ENCODE measurements at regions not wholly inside any gene's neighbourhood (a gene's known extent, or its start where the extent isn't known, plus 50 kb on each side); places are given as distances from the start of the nearest gene placed in this dataset.
"Not testable (repeated sequence)": the region's sequence is repeated elsewhere in the genome, so short reads cannot be mapped to it uniquely, and the experiment has no call there.

- no peak for DNase-seq
These were observed 51.2 kb upstream of the PRR23C start for GRCh38 chr3:139095803-139096466.

GRCh38 chr3:139096670-139097069 lies 52.0 kb upstream of the PRR23C start:
- DNase-seq = no peak

- no peak for DNase-seq
These were observed 53.7 kb upstream of the PRR23C start for GRCh38 chr3:139098391-139098790.

- no peak for DNase-seq
These were observed 55.5 kb upstream of the PRR23C start for GRCh38 chr3:139099968-139100817.

- DNase-seq = no peak
These were observed 56.1 kb upstream of the PRR23C start for GRCh38 chr3:139100821-139101220.

GRCh38 chr3:139101396-139101795 lies 56.7 kb upstream of the PRR23C start:
- no peak for DNase-seq

GRCh38 chr3:139103484-139103883 lies 58.8 kb upstream of the PRR23C start:
- DNase-seq = no peak

- no peak for DNase-seq
These were observed 59.4 kb upstream of the PRR23C start for GRCh38 chr3:139104062-139104461.

GRCh38 chr3:139105154-139105702 lies 60.5 kb upstream of the PRR23C start:
- no peak for DNase-seq

- DNase-seq = no peak
These were observed 61.6 kb upstream of the PRR23C start for GRCh38 chr3:139106013-139106932.

GRCh38 chr3:139107424-139108252 lies 62.9 kb upstream of the PRR23C start:
- no peak for DNase-seq

GRCh38 chr3:139108253-139108969 lies 63.7 kb upstream of the PRR23C start:
- DNase-seq = no peak

GRCh38 chr3:139109271-139109670 lies 64.6 kb upstream of the PRR23C start:
- DNase-seq = no peak

- peak; percentile 48 for DNase-seq
These were observed 65.6 kb upstream of the PRR23C start for GRCh38 chr3:139110072-139110830.

- not testable (repeated sequence) for DNase-seq
These were observed 66.2 kb upstream of the PRR23C start for GRCh38 chr3:139110929-139111328.

- peak; percentile 71 for DNase-seq
These were observed 66.9 kb upstream of the PRR23C start for GRCh38 chr3:139111392-139112229.

GRCh38 chr3:139112230-139112558 lies 67.5 kb upstream of the PRR23C start:
- DNase-seq = no peak

- DNase-seq = no peak
These were observed 68.7 kb upstream of the PRR23C start for GRCh38 chr3:139113231-139113992.

GRCh38 chr3:139113993-139114375 lies 69.3 kb upstream of the PRR23C start:
- no peak for DNase-seq
